Panc1 (cell line): ENCODE measurements at regions not wholly inside any gene's neighbourhood (a gene's known extent, or its start where the extent isn't known, plus 50 kb on each side); places are given as distances from the start of the nearest gene placed in this dataset.

Source experiments
- POLR2AphosphoS5 ChIP-seq: IDR thresholded peaks from 2 replicates; pipeline ENCODE4 v1.6.1; 2012; ENCODE audit warnings: mild to moderate bottlenecking, low read depth, low read length, moderate library complexity
- TCF7L2 ChIP-seq: IDR thresholded peaks from 2 replicates; pipeline ENCODE4 v1.6.1; 2011; ENCODE audit warnings: mild to moderate bottlenecking, low read depth, low read length, inconsistent platforms
- TF ChIP-seq, protein P1 (sequence below): fragments of 450-650 bp; IDR thresholded peaks from 2 replicates; pipeline ENCODE4 v1.5.1; 2017; ENCODE audit warnings: mild to moderate bottlenecking
- TF ChIP-seq, protein P2 (sequence below), 2 experiments: IDR thresholded peaks; 2 replicates each; pipeline ENCODE4 v1.6.1; 2011 to 2012; ENCODE audit warnings: low read depth in 2 of 2, control low read depth in 1 of 2, low read length in 1 of 2, mild to moderate bottlenecking in 1 of 2, moderate library complexity in 1 of 2; ENCODE audit not compliant: insufficient read depth in 1 of 2

DNA sequence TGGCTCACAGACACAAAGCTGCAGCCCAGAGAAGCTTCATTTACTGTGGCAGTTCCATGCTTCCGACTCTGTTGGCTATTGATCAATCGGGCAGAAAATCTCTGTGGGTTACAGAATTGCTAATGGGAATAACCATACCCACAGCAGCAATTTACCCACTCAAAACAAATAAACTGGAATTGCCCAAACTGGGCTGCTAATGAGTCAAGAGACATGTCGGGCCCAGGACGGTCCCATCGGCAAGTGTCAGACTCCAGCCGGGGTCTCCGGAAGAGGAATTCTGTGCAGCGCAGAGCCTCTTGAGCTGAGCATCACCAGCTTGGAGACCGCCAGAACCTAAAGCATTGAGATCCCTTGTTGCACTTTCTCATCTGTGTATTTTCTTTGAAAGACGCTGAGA lies 67.8 kb downstream of the TMEM18 start:
- TF ChIP-seq, protein P1, sequence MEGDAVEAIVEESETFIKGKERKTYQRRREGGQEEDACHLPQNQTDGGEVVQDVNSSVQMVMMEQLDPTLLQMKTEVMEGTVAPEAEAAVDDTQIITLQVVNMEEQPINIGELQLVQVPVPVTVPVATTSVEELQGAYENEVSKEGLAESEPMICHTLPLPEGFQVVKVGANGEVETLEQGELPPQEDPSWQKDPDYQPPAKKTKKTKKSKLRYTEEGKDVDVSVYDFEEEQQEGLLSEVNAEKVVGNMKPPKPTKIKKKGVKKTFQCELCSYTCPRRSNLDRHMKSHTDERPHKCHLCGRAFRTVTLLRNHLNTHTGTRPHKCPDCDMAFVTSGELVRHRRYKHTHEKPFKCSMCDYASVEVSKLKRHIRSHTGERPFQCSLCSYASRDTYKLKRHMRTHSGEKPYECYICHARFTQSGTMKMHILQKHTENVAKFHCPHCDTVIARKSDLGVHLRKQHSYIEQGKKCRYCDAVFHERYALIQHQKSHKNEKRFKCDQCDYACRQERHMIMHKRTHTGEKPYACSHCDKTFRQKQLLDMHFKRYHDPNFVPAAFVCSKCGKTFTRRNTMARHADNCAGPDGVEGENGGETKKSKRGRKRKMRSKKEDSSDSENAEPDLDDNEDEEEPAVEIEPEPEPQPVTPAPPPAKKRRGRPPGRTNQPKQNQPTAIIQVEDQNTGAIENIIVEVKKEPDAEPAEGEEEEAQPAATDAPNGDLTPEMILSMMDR: no peak
- TF ChIP-seq, protein P2, sequence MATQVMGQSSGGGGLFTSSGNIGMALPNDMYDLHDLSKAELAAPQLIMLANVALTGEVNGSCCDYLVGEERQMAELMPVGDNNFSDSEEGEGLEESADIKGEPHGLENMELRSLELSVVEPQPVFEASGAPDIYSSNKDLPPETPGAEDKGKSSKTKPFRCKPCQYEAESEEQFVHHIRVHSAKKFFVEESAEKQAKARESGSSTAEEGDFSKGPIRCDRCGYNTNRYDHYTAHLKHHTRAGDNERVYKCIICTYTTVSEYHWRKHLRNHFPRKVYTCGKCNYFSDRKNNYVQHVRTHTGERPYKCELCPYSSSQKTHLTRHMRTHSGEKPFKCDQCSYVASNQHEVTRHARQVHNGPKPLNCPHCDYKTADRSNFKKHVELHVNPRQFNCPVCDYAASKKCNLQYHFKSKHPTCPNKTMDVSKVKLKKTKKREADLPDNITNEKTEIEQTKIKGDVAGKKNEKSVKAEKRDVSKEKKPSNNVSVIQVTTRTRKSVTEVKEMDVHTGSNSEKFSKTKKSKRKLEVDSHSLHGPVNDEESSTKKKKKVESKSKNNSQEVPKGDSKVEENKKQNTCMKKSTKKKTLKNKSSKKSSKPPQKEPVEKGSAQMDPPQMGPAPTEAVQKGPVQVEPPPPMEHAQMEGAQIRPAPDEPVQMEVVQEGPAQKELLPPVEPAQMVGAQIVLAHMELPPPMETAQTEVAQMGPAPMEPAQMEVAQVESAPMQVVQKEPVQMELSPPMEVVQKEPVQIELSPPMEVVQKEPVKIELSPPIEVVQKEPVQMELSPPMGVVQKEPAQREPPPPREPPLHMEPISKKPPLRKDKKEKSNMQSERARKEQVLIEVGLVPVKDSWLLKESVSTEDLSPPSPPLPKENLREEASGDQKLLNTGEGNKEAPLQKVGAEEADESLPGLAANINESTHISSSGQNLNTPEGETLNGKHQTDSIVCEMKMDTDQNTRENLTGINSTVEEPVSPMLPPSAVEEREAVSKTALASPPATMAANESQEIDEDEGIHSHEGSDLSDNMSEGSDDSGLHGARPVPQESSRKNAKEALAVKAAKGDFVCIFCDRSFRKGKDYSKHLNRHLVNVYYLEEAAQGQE (IDR thresholded peaks at IDR 0.05; ENCODE audit: insufficient read depth in 1 of 2, low read depth in 2 of 2, low read length in 1 of 2): no peak
- TF ChIP-seq POLR2AphosphoS5: no peak
- no peak for TF ChIP-seq TCF7L2
